ENCODE measurements at regions not wholly inside any gene's neighbourhood (a gene's known extent, or its start where the extent isn't known, plus 50 kb on each side); places are given as distances from the start of the nearest gene placed in this dataset.
"Not testable (repeated sequence)": the region's sequence is repeated elsewhere in the genome, so short reads cannot be mapped to it uniquely, and the experiment has no call there.

- no peak for DNase-seq
These were observed 100.9 kb downstream of the TFAP2C start for GRCh38 chr20:56730003-56730402.

GRCh38 chr20:56730996-56731395 is 101.9 kb downstream of the TFAP2C start:
- peak in 1 of 14 donors; percentile 73 for DNase-seq

- peak in 1 of 14 donors; percentile 21 for DNase-seq
These were observed 102.4 kb downstream of the TFAP2C start for GRCh38 chr20:56731476-56731875.

- no peak for DNase-seq
These were observed 104.9 kb downstream of the TFAP2C start for GRCh38 chr20:56733967-56734366.

GRCh38 chr20:56735084-56735642 is 106.1 kb downstream of the TFAP2C start:
- DNase-seq, result no peak

GRCh38 chr20:56736285-56736857 is 107.3 kb downstream of the TFAP2C start:
- DNase-seq, result no peak

- not testable (repeated sequence) for DNase-seq
These were observed 115.3 kb downstream of the TFAP2C start for GRCh38 chr20:56744325-56744821.

- DNase-seq, result no peak
These were observed 119.6 kb downstream of the TFAP2C start for GRCh38 chr20:56748476-56749377.

- DNase-seq, result no peak
These were observed 121.3 kb downstream of the TFAP2C start for GRCh38 chr20:56750430-56750829.

- DNase-seq, result peak in 2 of 14 donors; percentile 1 to 18
These were observed 123.2 kb downstream of the TFAP2C start for GRCh38 chr20:56752274-56752673.

- DNase-seq, result no peak
These were observed 126.1 kb downstream of the TFAP2C start for GRCh38 chr20:56755201-56755600.

GRCh38 chr20:56756658-56757057 is 127.6 kb downstream of the TFAP2C start:
- not testable (repeated sequence) for DNase-seq

GRCh38 chr20:56758706-56759105 is 129.6 kb downstream of the TFAP2C start:
- no peak for DNase-seq

- no peak for DNase-seq
These were observed 130.7 kb downstream of the TFAP2C start for GRCh38 chr20:56759741-56760278.

- DNase-seq, result no peak
These were observed 131.5 kb downstream of the TFAP2C start for GRCh38 chr20:56760610-56761009.

- DNase-seq, result no peak
These were observed 132.3 kb downstream of the TFAP2C start for GRCh38 chr20:56761393-56761792.

- no peak for DNase-seq
These were observed 133.3 kb downstream of the TFAP2C start for GRCh38 chr20:56762401-56762800.

GRCh38 chr20:56762829-56763228 is 133.7 kb downstream of the TFAP2C start:
- DNase-seq, result no peak

GRCh38 chr20:56764671-56765070 is 135.6 kb downstream of the TFAP2C start:
- DNase-seq, result no peak

GRCh38 chr20:56765172-56766073 is 136.3 kb downstream of the TFAP2C start:
- DNase-seq, result no peak

- DNase-seq, result no peak
These were observed 137.4 kb downstream of the TFAP2C start for GRCh38 chr20:56766528-56766927.
